ENCODE measurements at regions not wholly inside any gene's neighbourhood (a gene's known extent, or its start where the extent isn't known, plus 50 kb on each side); places are given as distances from the start of the nearest gene placed in this dataset.

DNA sequence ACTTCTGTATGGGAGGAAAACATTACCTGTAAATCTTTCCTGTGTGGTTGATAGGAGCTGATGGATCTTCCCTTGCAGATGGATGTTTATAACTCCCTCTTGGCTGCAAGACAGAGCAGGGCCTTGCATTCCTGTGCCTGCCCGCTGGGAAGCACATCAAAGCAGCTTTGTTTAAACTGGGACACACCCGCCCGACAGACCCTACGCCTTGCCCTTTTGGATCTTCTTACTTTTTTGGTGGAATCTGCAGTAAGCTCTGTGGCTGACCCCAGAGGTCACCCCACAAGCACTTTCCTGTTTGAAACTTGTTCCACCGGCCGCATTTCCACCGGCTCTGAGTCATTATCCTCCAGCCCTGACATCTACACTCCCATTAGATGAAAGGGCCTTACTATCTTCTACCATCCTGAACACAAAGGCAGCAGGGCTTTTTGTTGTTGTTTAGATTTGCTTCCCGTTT is 244.1 kb upstream of the STT3B start (continued):
- TF ChIP-seq ZHX1 (CRISPR knock-in tag; IDR thresholded peaks at IDR 0.05; ENCODE audit: low read depth) = no peak
- TF ChIP-seq ZNF556 (CRISPR knock-in tag; IDR thresholded peaks at IDR 0.05; ENCODE audit: borderline replicate concordance) = peak; percentile 61; the same call in 1 of the 2 replicates
- TF ChIP-seq ZEB1 (IDR thresholded peaks at IDR 0.05; ENCODE audit: insufficient replicate concordance, low read depth) = peak; percentile 89
- no peak for TF ChIP-seq NFYB (CRISPR knock-in tag; IDR thresholded peaks at IDR 0.05)
- TF ChIP-seq, protein P1, sequence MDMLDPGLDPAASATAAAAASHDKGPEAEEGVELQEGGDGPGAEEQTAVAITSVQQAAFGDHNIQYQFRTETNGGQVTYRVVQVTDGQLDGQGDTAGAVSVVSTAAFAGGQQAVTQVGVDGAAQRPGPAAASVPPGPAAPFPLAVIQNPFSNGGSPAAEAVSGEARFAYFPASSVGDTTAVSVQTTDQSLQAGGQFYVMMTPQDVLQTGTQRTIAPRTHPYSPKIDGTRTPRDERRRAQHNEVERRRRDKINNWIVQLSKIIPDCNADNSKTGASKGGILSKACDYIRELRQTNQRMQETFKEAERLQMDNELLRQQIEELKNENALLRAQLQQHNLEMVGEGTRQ (IDR thresholded peaks at IDR 0.05; ENCODE audit: low read depth, low read length) = no peak
- TF ChIP-seq, protein P1 (CRISPR knock-in tag; IDR thresholded peaks at IDR 0.05; ENCODE audit: borderline replicate concordance) = no peak
- TF ChIP-seq ZBTB43 (CRISPR knock-in tag; conservative IDR thresholded peaks at IDR 0.05) = no peak
- no peak for TF ChIP-seq ZNF839 (CRISPR knock-in tag; IDR thresholded peaks at IDR 0.05; ENCODE audit: borderline replicate concordance)
- TF ChIP-seq, protein P2, sequence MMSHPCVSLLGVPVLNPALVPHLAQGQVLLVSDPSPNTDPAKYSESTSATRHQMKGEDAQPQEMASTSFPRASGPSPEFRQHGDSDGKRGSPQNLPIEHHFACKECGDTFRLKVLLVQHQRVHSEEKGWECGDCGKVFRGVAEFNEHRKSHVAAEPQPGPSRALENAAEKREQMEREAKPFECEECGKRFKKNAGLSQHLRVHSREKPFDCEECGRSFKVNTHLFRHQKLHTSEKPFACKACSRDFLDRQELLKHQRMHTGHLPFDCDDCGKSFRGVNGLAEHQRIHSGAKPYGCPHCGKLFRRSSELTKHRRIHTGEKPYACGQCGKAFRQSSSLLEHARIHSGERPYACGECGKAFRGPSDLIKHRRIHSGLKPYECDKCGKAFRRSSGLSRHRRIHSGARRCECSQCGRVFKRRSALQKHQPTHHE (CRISPR knock-in tag; IDR thresholded peaks at IDR 0.05; ENCODE audit: borderline replicate concordance) = no peak
- peak; percentile 39 for TF ChIP-seq TFE3 (CRISPR knock-in tag; IDR thresholded peaks at IDR 0.05)
- TF ChIP-seq ATF7-NPFF (CRISPR knock-in tag; IDR thresholded peaks at IDR 0.05; ENCODE audit: low read depth) = no peak
- TF ChIP-seq ESRRA (CRISPR knock-in tag; IDR thresholded peaks at IDR 0.05; ENCODE audit: low read depth) = no peak
- no peak for TF ChIP-seq TEAD2 (CRISPR knock-in tag; IDR thresholded peaks at IDR 0.05)
- no peak for TF ChIP-seq ZNF598 (CRISPR knock-in tag; IDR thresholded peaks at IDR 0.05; ENCODE audit: borderline replicate concordance)
- no peak for TF ChIP-seq HOXD1 (CRISPR knock-in tag; IDR thresholded peaks at IDR 0.05)
- TF ChIP-seq, protein P3, sequence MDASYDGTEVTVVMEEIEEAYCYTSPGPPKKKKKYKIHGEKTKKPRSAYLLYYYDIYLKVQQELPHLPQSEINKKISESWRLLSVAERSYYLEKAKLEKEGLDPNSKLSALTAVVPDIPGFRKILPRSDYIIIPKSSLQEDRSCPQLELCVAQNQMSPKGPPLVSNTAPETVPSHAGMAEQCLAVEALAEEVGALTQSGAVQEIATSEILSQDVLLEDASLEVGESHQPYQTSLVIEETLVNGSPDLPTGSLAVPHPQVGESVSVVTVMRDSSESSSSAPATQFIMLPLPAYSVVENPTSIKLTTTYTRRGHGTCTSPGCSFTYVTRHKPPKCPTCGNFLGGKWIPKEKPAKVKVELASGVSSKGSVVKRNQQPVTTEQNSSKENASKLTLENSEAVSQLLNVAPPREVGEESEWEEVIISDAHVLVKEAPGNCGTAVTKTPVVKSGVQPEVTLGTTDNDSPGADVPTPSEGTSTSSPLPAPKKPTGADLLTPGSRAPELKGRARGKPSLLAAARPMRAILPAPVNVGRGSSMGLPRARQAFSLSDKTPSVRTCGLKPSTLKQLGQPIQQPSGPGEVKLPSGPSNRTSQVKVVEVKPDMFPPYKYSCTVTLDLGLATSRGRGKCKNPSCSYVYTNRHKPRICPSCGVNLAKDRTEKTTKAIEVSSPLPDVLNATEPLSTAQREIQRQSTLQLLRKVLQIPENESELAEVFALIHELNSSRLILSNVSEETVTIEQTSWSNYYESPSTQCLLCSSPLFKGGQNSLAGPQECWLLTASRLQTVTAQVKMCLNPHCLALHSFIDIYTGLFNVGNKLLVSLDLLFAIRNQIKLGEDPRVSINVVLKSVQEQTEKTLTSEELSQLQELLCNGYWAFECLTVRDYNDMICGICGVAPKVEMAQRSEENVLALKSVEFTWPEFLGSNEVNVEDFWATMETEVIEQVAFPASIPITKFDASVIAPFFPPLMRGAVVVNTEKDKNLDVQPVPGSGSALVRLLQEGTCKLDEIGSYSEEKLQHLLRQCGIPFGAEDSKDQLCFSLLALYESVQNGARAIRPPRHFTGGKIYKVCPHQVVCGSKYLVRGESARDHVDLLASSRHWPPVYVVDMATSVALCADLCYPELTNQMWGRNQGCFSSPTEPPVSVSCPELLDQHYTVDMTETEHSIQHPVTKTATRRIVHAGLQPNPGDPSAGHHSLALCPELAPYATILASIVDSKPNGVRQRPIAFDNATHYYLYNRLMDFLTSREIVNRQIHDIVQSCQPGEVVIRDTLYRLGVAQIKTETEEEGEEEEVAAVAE (CRISPR knock-in tag; IDR thresholded peaks at IDR 0.05; ENCODE audit: borderline replicate concordance) = no peak

All from HepG2 (cell line).